WTC11 (cell line): ENCODE measurements at regions not wholly inside any gene's neighbourhood (a gene's known extent, or its start where the extent isn't known, plus 50 kb on each side); places are given as distances from the start of the nearest gene placed in this dataset.

Experiments used
- ATAC-seq: fragments of 200-7000 bp; cut with Tn5 transposase; 2 replicates; pipeline ENCODE4 v1.10.0; 2021; ENCODE audit warnings: mild to moderate bottlenecking, moderate library complexity
- CTCF ChIA-PET: fragments of 300-600 bp; sonication (Branson Sonifier 250); formaldehyde crosslinking; loops from one replicate; lab custom pipeline; 2021; ENCODE audit warnings: antibody characterized with exemption; lab: Charles Lee
- POLR2A ChIA-PET: fragments of 350-600 bp; sonication (Branson Sonifier 250); formaldehyde crosslinking; loops from one replicate; lab custom pipeline; 2021; ENCODE audit warnings: antibody characterized with exemption; lab: Charles Lee
- DNase-seq: peaks from one replicate; pipeline ENCODE4 v3.0.0; 2021; ENCODE audit warnings: low spot score
- H3K27ac Mint-ChIP-seq: 2 replicates; pipeline ENCODE4 v1.8.0; 2021; ENCODE audit warnings: mixed read lengths
- H3K27me3 Mint-ChIP-seq: 2 replicates; pipeline ENCODE4 v1.8.0; 2021; ENCODE audit warnings: low read depth, mild to moderate bottlenecking, moderate library complexity, mixed read lengths
- H3K36me3 Mint-ChIP-seq: 2 replicates; pipeline ENCODE4 v1.8.0; 2021; ENCODE audit warnings: mixed read lengths
- H3K4me1 Mint-ChIP-seq: 2 replicates; pipeline ENCODE4 v1.8.0; 2022; ENCODE audit warnings: mixed read lengths
- H3K4me3 Mint-ChIP-seq: 2 replicates; pipeline ENCODE4 v1.8.0; 2021; ENCODE audit warnings: mild to moderate bottlenecking, moderate library complexity, mixed read lengths
- H3K9me3 Mint-ChIP-seq: 2 replicates; pipeline ENCODE4 v1.8.0; 2021; ENCODE audit warnings: mixed read lengths
- ARID4B ChIP-seq: sonication (generic); formaldehyde crosslinking; IDR thresholded peaks from 2 replicates; pipeline ENCODE4 v1.8.0; 2023; ENCODE audit warnings: missing genetic modification reagents, mild to moderate bottlenecking, borderline replicate concordance
- ATF3 ChIP-seq: sonication (generic); formaldehyde crosslinking; conservative IDR thresholded peaks from 2 replicates; pipeline ENCODE4 v1.8.1; 2022; ENCODE audit warnings: mild to moderate bottlenecking, missing genetic modification reagents
- CDX4 ChIP-seq: fragments of 250-450 bp; sonication (Bioruptor Pico); IDR thresholded peaks from 2 replicates; pipeline ENCODE4 v1.9.0; 2021; ENCODE audit warnings: moderate library complexity, mild to moderate bottlenecking, inconsistent platforms, borderline replicate concordance
- CREM ChIP-seq: sonication (generic); formaldehyde crosslinking; IDR thresholded peaks from 2 replicates; pipeline ENCODE4 v1.8.1; 2022; ENCODE audit warnings: mild to moderate bottlenecking, missing genetic modification reagents, moderate library complexity
- ELF4 ChIP-seq: sonication (generic); formaldehyde crosslinking; IDR thresholded peaks from 2 replicates; pipeline ENCODE4 v1.8.1; 2022; ENCODE audit warnings: low read depth, mild to moderate bottlenecking, moderate library complexity, missing genetic modification reagents
- EMX1 ChIP-seq: fragments of 250-450 bp; sonication (Bioruptor Pico); IDR thresholded peaks from 2 replicates; pipeline ENCODE4 v1.8.0; 2021; ENCODE audit warnings: mild to moderate bottlenecking
- ETV6 ChIP-seq: sonication (generic); formaldehyde crosslinking; IDR thresholded peaks from 2 replicates; pipeline ENCODE4 v1.8.1; 2022; ENCODE audit warnings: mild to moderate bottlenecking, missing genetic modification reagents
- FOXP1 ChIP-seq: sonication (generic); formaldehyde crosslinking; IDR thresholded peaks from 2 replicates; pipeline ENCODE4 v1.8.0; 2022; ENCODE audit warnings: missing genetic modification reagents, mild to moderate bottlenecking, moderate library complexity, borderline replicate concordance
- HMGA2 ChIP-seq: fragments of 250-450 bp; sonication (Bioruptor Pico); IDR thresholded peaks from 2 replicates; pipeline ENCODE4 v1.4.0; 2021; ENCODE audit warnings: mild to moderate bottlenecking, moderate library complexity
- IRF2 ChIP-seq: sonication (generic); formaldehyde crosslinking; IDR thresholded peaks from 2 replicates; pipeline ENCODE4 v1.8.0; 2022; ENCODE audit warnings: low read depth, missing genetic modification reagents, borderline replicate concordance
- MLX ChIP-seq: sonication (generic); formaldehyde crosslinking; IDR thresholded peaks from 2 replicates; pipeline ENCODE4 v1.8.1; 2023; ENCODE audit warnings: mild to moderate bottlenecking, missing genetic modification reagents, moderate library complexity
- NR1H2 ChIP-seq: sonication (generic); formaldehyde crosslinking; IDR thresholded peaks from 2 replicates; pipeline ENCODE4 v1.9.0; 2021; ENCODE audit warnings: mild to moderate bottlenecking, moderate library complexity, missing genetic modification reagents
- PRRX2 ChIP-seq: fragments of 250-450 bp; sonication (Bioruptor Pico); IDR thresholded peaks from 2 replicates; pipeline ENCODE4 v1.8.0; 2021; ENCODE audit warnings: mild to moderate bottlenecking
- RORB ChIP-seq: fragments of 250-450 bp; sonication (Bioruptor Pico); IDR thresholded peaks from 2 replicates; pipeline ENCODE4 v1.9.0; 2021; ENCODE audit warnings: mild to moderate bottlenecking
- SOX15 ChIP-seq: fragments of 250-450 bp; sonication (Bioruptor Pico); IDR thresholded peaks from 2 replicates; pipeline ENCODE4 v1.9.0; 2021; ENCODE audit warnings: mild to moderate bottlenecking
- STAT6 ChIP-seq: sonication (generic); formaldehyde crosslinking; conservative IDR thresholded peaks from 2 replicates; pipeline ENCODE4 v1.8.1; 2023; ENCODE audit warnings: mild to moderate bottlenecking, low read depth, missing genetic modification reagents, moderate library complexity
- TEAD1 ChIP-seq: sonication (generic); formaldehyde crosslinking; IDR thresholded peaks from 2 replicates; pipeline ENCODE4 v1.8.0; 2022; ENCODE audit warnings: mild to moderate bottlenecking, missing genetic modification reagents
- ZNF138 ChIP-seq: sonication (generic); formaldehyde crosslinking; conservative IDR thresholded peaks from 2 replicates; pipeline ENCODE4 v1.8.1; 2022; ENCODE audit warnings: mild to moderate bottlenecking, moderate library complexity, missing genetic modification reagents
- ZNF219 ChIP-seq: sonication (generic); formaldehyde crosslinking; IDR thresholded peaks from 2 replicates; pipeline ENCODE4 v1.8.0; 2023; ENCODE audit warnings: missing genetic modification reagents, mild to moderate bottlenecking, borderline replicate concordance
- ZNF232 ChIP-seq: sonication (generic); formaldehyde crosslinking; IDR thresholded peaks from 2 replicates; pipeline ENCODE4 v1.8.0; 2022; ENCODE audit warnings: mild to moderate bottlenecking, missing genetic modification reagents
- TF ChIP-seq, protein P1 (sequence below): sonication (generic); formaldehyde crosslinking; IDR thresholded peaks from 2 replicates; pipeline ENCODE4 v1.8.1; 2022; ENCODE audit warnings: low read depth, missing genetic modification reagents, borderline replicate concordance
- TF ChIP-seq, protein P2 (sequence below): sonication (generic); formaldehyde crosslinking; IDR thresholded peaks from 2 replicates; pipeline ENCODE4 v1.8.1; 2022; ENCODE audit warnings: low read depth, mild to moderate bottlenecking, moderate library complexity, missing genetic modification reagents, borderline replicate concordance
- TF ChIP-seq, protein P3 (sequence below): fragments of 200-600 bp; IDR thresholded peaks from 2 replicates; pipeline ENCODE4 v1.8.0; 2022; ENCODE audit warnings: antibody characterized with exemption

- TF ChIP-seq ARID4B (CRISPR knock-in tag), result no peak
- no peak for TF ChIP-seq NR1H2 (CRISPR knock-in tag)
- TF ChIP-seq, protein P1, sequence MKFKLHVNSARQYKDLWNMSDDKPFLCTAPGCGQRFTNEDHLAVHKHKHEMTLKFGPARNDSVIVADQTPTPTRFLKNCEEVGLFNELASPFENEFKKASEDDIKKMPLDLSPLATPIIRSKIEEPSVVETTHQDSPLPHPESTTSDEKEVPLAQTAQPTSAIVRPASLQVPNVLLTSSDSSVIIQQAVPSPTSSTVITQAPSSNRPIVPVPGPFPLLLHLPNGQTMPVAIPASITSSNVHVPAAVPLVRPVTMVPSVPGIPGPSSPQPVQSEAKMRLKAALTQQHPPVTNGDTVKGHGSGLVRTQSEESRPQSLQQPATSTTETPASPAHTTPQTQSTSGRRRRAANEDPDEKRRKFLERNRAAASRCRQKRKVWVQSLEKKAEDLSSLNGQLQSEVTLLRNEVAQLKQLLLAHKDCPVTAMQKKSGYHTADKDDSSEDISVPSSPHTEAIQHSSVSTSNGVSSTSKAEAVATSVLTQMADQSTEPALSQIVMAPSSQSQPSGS (CRISPR knock-in tag), result no peak
- TF ChIP-seq IRF2 (CRISPR knock-in tag), result no peak
- TF ChIP-seq FOXP1 (CRISPR knock-in tag), result no peak
- TF ChIP-seq, protein P2, sequence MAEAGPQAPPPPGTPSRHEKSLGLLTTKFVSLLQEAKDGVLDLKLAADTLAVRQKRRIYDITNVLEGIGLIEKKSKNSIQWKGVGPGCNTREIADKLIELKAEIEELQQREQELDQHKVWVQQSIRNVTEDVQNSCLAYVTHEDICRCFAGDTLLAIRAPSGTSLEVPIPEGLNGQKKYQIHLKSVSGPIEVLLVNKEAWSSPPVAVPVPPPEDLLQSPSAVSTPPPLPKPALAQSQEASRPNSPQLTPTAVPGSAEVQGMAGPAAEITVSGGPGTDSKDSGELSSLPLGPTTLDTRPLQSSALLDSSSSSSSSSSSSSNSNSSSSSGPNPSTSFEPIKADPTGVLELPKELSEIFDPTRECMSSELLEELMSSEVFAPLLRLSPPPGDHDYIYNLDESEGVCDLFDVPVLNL (CRISPR knock-in tag), result no peak
- TF ChIP-seq TEAD1, result no peak
- TF ChIP-seq ETV6 (CRISPR knock-in tag), result no peak
- TF ChIP-seq ZNF138 (CRISPR knock-in tag), result no peak
Observed at GRCh38 chr6:139972116-139972515, 597.7 kb upstream of the CITED2 start (continued).

DNA sequence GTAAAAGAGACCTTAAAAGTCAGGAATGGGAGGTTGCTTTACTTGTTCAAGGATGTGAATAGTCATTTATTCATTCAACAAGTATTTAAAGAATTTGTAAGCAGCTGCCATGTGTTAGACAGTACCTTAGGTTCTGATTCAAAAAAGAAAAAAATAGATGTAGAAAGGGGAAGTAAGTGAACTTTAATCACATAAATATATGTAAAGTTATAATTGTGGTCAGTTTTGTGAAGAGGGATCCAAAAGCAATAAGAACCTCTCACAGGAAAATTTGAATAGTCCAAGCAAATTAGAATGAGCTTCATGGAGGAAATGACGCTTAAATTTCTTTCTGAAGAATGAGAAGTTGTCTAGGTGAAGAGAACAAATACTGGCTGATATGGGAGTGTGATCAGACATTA, 596.1 kb upstream of the CITED2 start:
- POLR2A ChIA-PET, result no interaction called here
- DNase-seq, result no peak
- Mint-ChIP-seq H3K4me3 (no peak overlapping the region), H3K4me1 (peaks cover 18% of the 10 kb centered on the region), H3K27me3 (no peaks in the 10 kb centered on the region), H3K27ac (no peak overlapping the region), H3K9me3 (0 out of 2 replicates have a peak, but pooled peaks cover 8% of the 10 kb centered on the region), H3K36me3 (no peaks in the 10 kb centered on the region)
- ATAC-seq, result no peak
- CTCF ChIA-PET, result no interaction called here
- TF ChIP-seq, protein P2 (CRISPR knock-in tag), result no peak
- TF ChIP-seq EMX1 (CRISPR knock-in tag) (no peak), CREM (no peak), MLX (CRISPR knock-in tag) (no peak), ZNF232 (CRISPR knock-in tag) (no peak), ATF3 (CRISPR knock-in tag) (no peak), RORB (no peak), ZNF219 (CRISPR knock-in tag) (no peak), ELF4 (CRISPR knock-in tag) (no peak), SOX15 (CRISPR knock-in tag) (no peak), CDX4 (CRISPR knock-in tag) (no peak), HMGA2 (CRISPR knock-in tag) (no peak), PRRX2 (no peak), STAT6 (CRISPR knock-in tag) (no peak)
- TF ChIP-seq, protein P3, sequence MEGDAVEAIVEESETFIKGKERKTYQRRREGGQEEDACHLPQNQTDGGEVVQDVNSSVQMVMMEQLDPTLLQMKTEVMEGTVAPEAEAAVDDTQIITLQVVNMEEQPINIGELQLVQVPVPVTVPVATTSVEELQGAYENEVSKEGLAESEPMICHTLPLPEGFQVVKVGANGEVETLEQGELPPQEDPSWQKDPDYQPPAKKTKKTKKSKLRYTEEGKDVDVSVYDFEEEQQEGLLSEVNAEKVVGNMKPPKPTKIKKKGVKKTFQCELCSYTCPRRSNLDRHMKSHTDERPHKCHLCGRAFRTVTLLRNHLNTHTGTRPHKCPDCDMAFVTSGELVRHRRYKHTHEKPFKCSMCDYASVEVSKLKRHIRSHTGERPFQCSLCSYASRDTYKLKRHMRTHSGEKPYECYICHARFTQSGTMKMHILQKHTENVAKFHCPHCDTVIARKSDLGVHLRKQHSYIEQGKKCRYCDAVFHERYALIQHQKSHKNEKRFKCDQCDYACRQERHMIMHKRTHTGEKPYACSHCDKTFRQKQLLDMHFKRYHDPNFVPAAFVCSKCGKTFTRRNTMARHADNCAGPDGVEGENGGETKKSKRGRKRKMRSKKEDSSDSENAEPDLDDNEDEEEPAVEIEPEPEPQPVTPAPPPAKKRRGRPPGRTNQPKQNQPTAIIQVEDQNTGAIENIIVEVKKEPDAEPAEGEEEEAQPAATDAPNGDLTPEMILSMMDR, result no peak
